Heart right ventricle (tissue), 16 donors: ENCODE measurements at regions not wholly inside any gene's neighbourhood (a gene's known extent, or its start where the extent isn't known, plus 50 kb on each side); places are given as distances from the start of the nearest gene placed in this dataset.

Source experiments
- ATAC-seq, 8 donors: fragments of 200-7000 bp; cut with Tn5 transposase; one replicate each; pipeline ENCODE4 v1.9.1; 2020; ENCODE audit warnings: mild to moderate bottlenecking in 8 of 8, moderate library complexity in 8 of 8, moderate number of reproducible peaks in 1 of 8
- DNase-seq, 2 donors: peaks; one replicate each; pipeline ENCODE4 v3.0.0-alpha.2; 2020
- H3K27ac ChIP-seq, 10 donors: fragments of 200-600 bp; sonication (generic) in 2 of 10; one replicate each; pipeline versions ENCODE4 v1.5.0 to v1.8.0; 2020 to 2022; ENCODE audit warnings: mild to moderate bottlenecking in 3 of 10
- H3K27me3 ChIP-seq, 7 donors: fragments of 200-600 bp; one replicate each; pipeline ENCODE4 v1.8.0; 2021 to 2022; ENCODE audit warnings: mild to moderate bottlenecking in 2 of 7
- H3K36me3 ChIP-seq, 9 donors: fragments of 200-600 bp; sonication (generic) in 1 of 9; one replicate each; pipeline versions ENCODE4 v1.5.0 to v1.8.0; 2020 to 2022; ENCODE audit warnings: mild to moderate bottlenecking in 2 of 9
- H3K4me1 ChIP-seq, 9 donors: fragments of 200-600 bp; sonication (generic) in 1 of 9; one replicate each; pipeline versions ENCODE4 v1.5.0 to v1.8.0; 2020 to 2022; ENCODE audit warnings: mild to moderate bottlenecking in 4 of 9
- H3K4me3 ChIP-seq, 10 donors: fragments of 200-600 bp; sonication (generic) in 2 of 10; one replicate each; pipeline versions ENCODE4 v1.5.0 to v1.8.0; 2020 to 2022; ENCODE audit warnings: mild to moderate bottlenecking in 7 of 10, moderate library complexity in 2 of 10
- H3K9me3 ChIP-seq, 11 donors: fragments of 200-600 bp in 10 of 11; sonication (generic) in 2 of 11; one replicate each; pipeline versions ENCODE4 v1.5.0 to v1.8.0; 2013 to 2022; ENCODE audit warnings: mild to moderate bottlenecking in 2 of 11, control low read depth in 1 of 11, moderate library complexity in 1 of 11
- CTCF ChIP-seq, 9 donors: fragments of 200-600 bp; sonication (generic) in 2 of 9; IDR thresholded peaks; one replicate each; pipeline versions ENCODE4 v1.5.0 to v1.8.0; 2021 to 2022; ENCODE audit warnings: antibody characterized with exemption in 9 of 9, mild to moderate bottlenecking in 5 of 9, moderate library complexity in 1 of 9
- WGBS, 2 donors: extraction: QIAGEN DNeasy Blood & Tissue Kit; methylation state at CpG; one replicate each; pipeline ENCODE4 v1.1.7; 2013; ENCODE audit warnings: inconsistent platforms in 1 of 2; 5-methylcytosine and 5-hydroxymethylcytosine counted together
- intact Hi-C, 10 donors: fragments of 100-400 bp; cut with DNase I; formaldehyde crosslinking; loops; one replicate each; pipeline versions ENCODE4 v1.11.1 to v1.14.2; 2022
- donor health status: Arrhythmogenic right ventricular cardiomyopathy.
- donor health status: ischemic (EF 13 %, LVEDD 7.1; RV severe dilation, severe dysfunction).
- donor health status: healthy with polysubstance abuse.
- donor health status: DM: no; HTN: yes; CAD: no.
- donor health status: DM: no; HTN: no; CAD: no.
- donor health status: ischemic (EF 25% LVEDD 6.9; RV normal size, moderate dysfunction).
- donor health status: ischemic (EF 25% LVEDD 5.7; RV mildly dilated, moderate dysfunction).
- donor health status: healthy.
- donor health status: DM: yes; HTN: yes; CAD: no.
- donor health status: Ischemic cardiomyopathy.
- donor health status: ischemic (EF 35%, LVEDD 5.7; RV mildly dilated, moderate dysfunction).
- donor health status: nonischemic (EF 11% LVEDD 7.7; RV severe dilation, severe dysfunction).
- donor health status: DM: yes; HTN: yes; CAD: no.
- donor health status: PGD.
- donor health status: ischemic (EF 29% LVEDD 5.4; RV normal size, mild dysfunction).
- donor health status: nonischemic (EF 23%, LVEDD 6.1; RV moderate dilation, normal function).

- Histone ChIP-seq H3K4me1 (no peaks in the 10 kb centered on the region), H3K9me3 (peaks cover 0 to 9% (median 0%) of the 10 kb centered on the region in 11 donors), H3K4me3 (no peak overlapping the region), H3K36me3 (no peaks in the 10 kb centered on the region), H3K27ac (no peak overlapping the region), H3K27me3 (no peaks in the 10 kb centered on the region)
- DNase-seq (no peak), ATAC-seq (no peak)
- WGBS, 2 donors, result 84 to 87% methylated on average over 4 of the region's 4 CpGs
- intact Hi-C loops, result no loop called here
- TF ChIP-seq CTCF (IDR thresholded peaks at IDR 0.05), result no peak
Measured at GRCh38 chr16:61150351-61150750, 885.9 kb downstream of the CDH8 start.

GRCh38 chr16:61149709-61150108 is 886.5 kb downstream of the CDH8 start:
- Histone ChIP-seq H3K36me3 (no peaks in the 10 kb centered on the region), H3K9me3 (peaks cover 0 to 9% (median 0%) of the 10 kb centered on the region in 11 donors), H3K4me1 (no peaks in the 10 kb centered on the region), H3K27me3 (no peaks in the 10 kb centered on the region), H3K27ac (no peak overlapping the region), H3K4me3 (no peak overlapping the region)
- intact Hi-C loops, result no loop called here
- TF ChIP-seq CTCF (IDR thresholded peaks at IDR 0.05), result no peak
- 60 to 71% methylated on average over 5 of the region's 5 CpGs for WGBS, 2 donors
- ATAC-seq (no peak), DNase-seq (no peak)

- H3K27ac ChIP-seq, result no peak overlapping the region
- H3K4me3 ChIP-seq, result no peak overlapping the region
- H3K9me3 ChIP-seq, result peaks cover 0 to 9% (median 0%) of the 10 kb centered on the region in 11 donors
- no peak for ATAC-seq
- WGBS, 2 donors, result 63 to 73% methylated on average over 3 of the region's 3 CpGs
- DNase-seq, result no peak
- no peak for TF ChIP-seq CTCF (IDR thresholded peaks at IDR 0.05)
- no peaks in the 10 kb centered on the region for H3K4me1 ChIP-seq
- intact Hi-C loops, result no loop called here
- no peaks in the 10 kb centered on the region for H3K27me3 ChIP-seq
- no peaks in the 10 kb centered on the region for H3K36me3 ChIP-seq
Measured at GRCh38 chr16:61148930-61149329, 887.3 kb downstream of the CDH8 start.

- no peak for ATAC-seq
- Histone ChIP-seq H3K4me1 (no peaks in the 10 kb centered on the region), H3K27me3 (no peaks in the 10 kb centered on the region), H3K36me3 (no peaks in the 10 kb centered on the region), H3K27ac (no peak overlapping the region), H3K4me3 (no peak overlapping the region), H3K9me3 (peaks cover 0 to 9% (median 0%) of the 10 kb centered on the region in 11 donors)
- 62 to 83% methylated on average over 1 of the region's 1 CpG for WGBS, 2 donors
- intact Hi-C loops, result no loop called here
- TF ChIP-seq CTCF (IDR thresholded peaks at IDR 0.05), result no peak
- DNase-seq, result no peak
Measured at GRCh38 chr16:61146429-61146828, 889.8 kb downstream of the CDH8 start.
